HG03432 (cell line): ENCODE measurements at regions not wholly inside any gene's neighbourhood (a gene's known extent, or its start where the extent isn't known, plus 50 kb on each side); places are given as distances from the start of the nearest gene placed in this dataset.
"Not testable (repeated sequence)": the region's sequence is repeated elsewhere in the genome, so short reads cannot be mapped to it uniquely, and the experiment has no call there.

Experiments
- ATAC-seq: cut with Tn5 transposase; IDR thresholded peaks from one replicate; pipeline ENCODE4 v1.9.1; 2021; ENCODE audit warnings: mild to moderate bottlenecking, moderate library complexity; ENCODE audit not compliant: unreplicated experiment

GRCh38 chr12:71385155-71385554, 54.4 kb upstream of the LGR5 start:
- ATAC-seq: no peak

GRCh38 chr12:71376711-71377355, 62.8 kb upstream of the LGR5 start:
- ATAC-seq: not testable (repeated sequence)

- no peak for ATAC-seq
Measured at GRCh38 chr12:71371122-71371521, 68.5 kb upstream of the LGR5 start.

GRCh38 chr12:71360013-71360412, 79.6 kb upstream of the LGR5 start:
- ATAC-seq: no peak

DNA sequence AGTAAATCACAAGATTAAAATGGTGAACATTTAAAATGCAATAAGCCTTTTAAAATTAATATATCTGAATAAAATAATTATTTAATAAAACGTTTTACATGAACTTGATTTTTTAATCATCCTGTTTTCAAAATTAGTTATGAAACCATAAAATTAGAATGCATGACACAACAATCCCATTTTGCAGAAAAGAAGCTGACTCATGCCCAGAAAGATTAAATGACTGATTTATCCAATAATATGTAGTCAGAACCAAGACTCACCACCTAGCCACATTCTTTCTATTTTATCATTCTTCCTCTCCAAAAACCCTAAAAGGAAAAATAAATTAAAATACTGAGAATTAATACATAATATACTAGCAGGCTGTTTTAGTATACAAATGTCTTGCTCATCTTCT, 83.0 kb upstream of the LGR5 start:
- no peak for ATAC-seq

DNA sequence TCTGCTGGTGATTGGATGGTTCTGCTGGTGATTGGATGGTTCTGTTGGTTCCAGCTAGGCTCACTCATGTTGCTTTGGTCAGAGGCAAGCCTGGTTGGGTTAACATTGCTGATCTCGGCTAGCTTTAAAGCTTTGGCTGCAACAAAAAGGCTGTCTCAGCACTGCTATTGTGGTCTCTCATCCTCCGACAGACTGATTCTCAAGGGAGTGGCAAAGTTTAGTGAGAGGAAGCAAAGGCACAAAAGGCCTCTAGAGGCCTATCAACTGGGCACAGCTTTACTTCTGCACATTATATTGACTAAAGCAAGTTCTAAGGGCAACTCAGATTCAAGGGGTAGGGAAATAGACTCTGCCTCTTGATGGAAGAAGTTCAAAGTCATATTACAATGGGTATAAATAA, 84.7 kb upstream of the LGR5 start:
- no peak for ATAC-seq

DNA sequence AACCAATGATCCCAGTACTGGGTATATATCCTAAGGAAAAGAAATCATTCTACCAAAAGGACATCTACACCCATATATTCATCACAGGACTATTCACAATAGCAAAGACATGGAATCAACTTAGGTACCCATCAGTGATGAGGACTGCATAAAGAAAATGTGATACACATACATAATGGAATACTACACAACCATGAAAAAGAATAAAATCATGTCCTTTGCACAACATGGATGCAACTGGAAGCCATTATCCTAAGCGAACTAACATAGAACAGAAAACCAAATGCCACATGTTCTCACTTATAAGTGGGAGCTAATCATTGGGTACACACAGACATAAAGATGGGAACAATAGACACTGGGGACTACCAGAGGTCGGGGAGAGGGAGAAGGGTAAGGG, 86.0 kb upstream of the LGR5 start:
- ATAC-seq: no peak

DNA sequence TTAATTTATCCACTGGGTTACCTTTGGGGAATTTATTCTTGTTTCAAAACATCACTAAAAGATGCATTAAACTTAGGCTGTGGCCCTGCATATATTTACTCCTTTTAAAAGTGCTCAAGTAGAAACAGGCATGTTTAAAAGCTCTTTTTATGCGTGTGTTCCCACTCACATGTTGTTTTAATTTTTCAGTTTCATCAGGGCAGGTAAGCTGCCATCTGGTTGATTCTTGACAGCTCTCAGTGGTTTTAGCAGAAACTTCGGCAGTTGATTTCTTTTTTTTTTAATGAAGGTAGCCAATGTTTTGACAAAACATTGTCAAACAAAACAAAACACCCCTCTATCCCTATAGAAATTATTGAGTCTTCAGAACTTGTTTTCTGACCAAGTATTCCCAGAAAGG, 89.6 kb upstream of the LGR5 start:
- ATAC-seq: no peak

GRCh38 chr12:71338933-71339332, 100.7 kb upstream of the LGR5 start:
- no peak for ATAC-seq

DNA sequence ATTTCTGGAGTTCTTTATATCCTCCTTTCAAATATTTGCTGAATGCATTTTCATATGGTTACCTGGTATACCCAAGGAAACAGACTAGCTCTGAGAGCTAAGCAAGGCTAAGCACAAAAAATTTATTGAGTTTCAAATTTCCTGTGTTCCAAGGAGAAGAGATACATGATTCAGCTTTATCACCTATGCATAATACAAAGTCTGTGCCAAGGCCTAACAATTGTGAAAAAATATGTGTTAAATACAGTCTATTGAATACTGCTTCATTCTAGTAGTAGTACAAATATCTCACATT, 103.7 kb upstream of the LGR5 start:
- no peak for ATAC-seq

- ATAC-seq: no peak
Measured at GRCh38 chr12:71335151-71335962, 104.2 kb upstream of the LGR5 start.

DNA sequence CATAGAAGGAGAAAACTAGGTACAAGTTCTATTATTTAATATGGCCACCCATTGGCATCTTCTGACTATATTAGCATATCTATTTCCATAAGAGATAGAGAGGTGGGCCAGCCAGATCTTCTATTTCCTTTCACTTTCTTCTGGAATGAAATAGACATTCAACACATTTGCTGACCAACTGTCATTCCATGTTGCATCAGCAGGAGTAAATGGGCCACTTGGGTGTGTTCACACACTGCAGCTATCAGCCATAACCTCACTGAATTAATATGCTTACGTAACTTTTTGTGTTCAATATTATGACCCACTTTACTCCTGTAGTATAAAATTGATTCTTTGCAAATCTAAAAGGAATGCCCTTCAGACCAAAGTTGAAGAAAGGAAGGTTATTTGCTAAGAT, 106.2 kb upstream of the LGR5 start:
- no peak for ATAC-seq

- no peak for ATAC-seq
Measured at GRCh38 chr12:71329956-71330355, 109.6 kb upstream of the LGR5 start.

DNA sequence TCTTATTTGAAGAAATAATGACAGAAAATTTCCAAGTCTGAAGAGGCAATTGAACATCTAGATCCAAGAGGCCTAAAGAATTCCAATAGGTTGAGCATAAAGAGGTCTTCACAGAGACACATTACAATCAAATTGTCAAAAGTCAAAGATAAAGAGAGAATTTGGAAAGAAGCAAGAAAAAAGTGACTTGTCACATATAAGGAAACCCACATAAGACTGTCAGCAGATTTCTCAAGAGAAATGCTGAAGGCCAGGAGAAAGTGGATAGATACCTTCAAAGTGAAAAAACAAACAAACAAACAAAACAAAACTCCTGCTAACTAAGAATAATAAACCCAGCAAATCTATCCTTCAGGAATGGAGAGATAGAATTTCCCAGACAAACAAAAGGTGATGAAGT, 118.1 kb upstream of the LGR5 start:
- no peak for ATAC-seq

DNA sequence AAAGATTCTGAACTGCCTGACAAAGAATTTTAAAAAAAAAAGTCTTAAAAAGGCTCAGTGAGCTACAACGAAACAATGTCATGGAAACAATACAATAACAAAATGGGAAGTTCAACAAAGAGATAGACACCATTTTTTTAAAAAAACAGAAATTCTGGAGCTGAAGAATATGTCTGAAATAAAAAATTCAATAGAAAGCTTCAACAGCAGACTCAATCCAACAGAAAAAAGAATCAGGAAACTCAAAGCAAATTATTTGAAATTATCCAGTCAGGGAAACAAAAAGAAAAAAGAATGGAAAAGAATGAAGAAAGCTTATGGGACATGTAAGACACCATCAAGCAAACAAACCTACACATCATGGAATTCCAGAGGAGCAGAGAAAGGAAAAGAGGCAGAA, 118.5 kb upstream of the LGR5 start:
- ATAC-seq: no peak

DNA sequence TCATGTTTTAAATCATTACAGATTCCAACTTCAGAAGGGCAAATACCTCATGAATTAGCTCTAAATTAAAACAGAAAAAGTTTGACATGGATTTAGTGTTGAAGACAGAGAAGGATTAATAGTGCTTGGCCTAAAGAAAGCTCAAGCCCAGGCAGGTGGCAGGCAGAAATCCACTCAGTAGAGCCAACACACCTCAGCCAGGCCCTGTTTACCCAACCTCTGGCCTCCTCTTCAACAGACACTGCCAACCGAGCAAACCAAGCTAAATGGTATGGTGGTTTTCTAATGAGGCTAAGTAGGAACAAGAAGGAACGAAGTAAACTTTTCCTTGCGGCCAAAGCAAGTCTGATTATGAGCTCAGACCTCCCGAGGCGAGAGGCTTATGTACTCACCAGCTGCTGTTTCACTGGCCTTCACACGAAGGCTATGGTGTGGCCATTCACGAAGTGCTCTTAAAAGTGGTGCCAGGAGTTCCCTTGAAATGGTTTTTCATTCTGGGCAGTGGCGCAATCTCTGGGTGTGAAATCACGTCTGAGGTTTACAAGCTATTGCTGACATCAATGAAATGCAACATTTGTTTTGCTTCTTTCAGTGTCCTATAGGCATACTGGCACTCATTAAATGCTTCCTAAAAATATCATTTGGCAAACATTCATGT, 124.1 kb upstream of the LGR5 start:
- ATAC-seq: no peak

GRCh38 chr12:71312768-71313403, 126.7 kb upstream of the LGR5 start:
- no peak for ATAC-seq

- not testable (repeated sequence) for ATAC-seq
Measured at GRCh38 chr12:71311611-71312010, 128.0 kb upstream of the LGR5 start.

- no peak for ATAC-seq
Measured at GRCh38 chr12:71306808-71307207, 132.8 kb upstream of the LGR5 start.

- ATAC-seq: no peak
Measured at GRCh38 chr12:71304306-71304705, 135.3 kb upstream of the LGR5 start.

- ATAC-seq: no peak
Measured at GRCh38 chr12:71303199-71303598, 136.4 kb upstream of the LGR5 start.
